ENCODE measurements at regions not wholly inside any gene's neighbourhood (a gene's known extent, or its start where the extent isn't known, plus 50 kb on each side); places are given as distances from the start of the nearest gene placed in this dataset.
A peak's percentile ranks its signal among the peaks of the same experiment; 100 is the strongest.

GRCh38 chr2:216308576-216308975, 63.7 kb downstream of the MARCHF4 start:
- Histone ChIP-seq H3K27ac (ENCODE audit: insufficient read depth, low read depth, low read length) (no peak overlapping the region), H3K9me3 (replicated peaks; ENCODE audit: control insufficient read depth, insufficient read depth, low read length) (no peaks in the 10 kb centered on the region), H3K27me3 (ENCODE audit: control insufficient read depth in 2 of 2, insufficient read depth in 2 of 2, low read length in 2 of 2) (no peaks in the 10 kb centered on the region), H3K36me3 (ENCODE audit: control insufficient read depth in 2 of 2, extremely low read depth in 1 of 2, insufficient read depth in 2 of 2, low read length in 2 of 2) (no peaks in the 10 kb centered on the region), H3K79me2 (ENCODE audit: control insufficient read depth, insufficient read depth, low read length) (no peaks in the 10 kb centered on the region), H3K9me1 (replicated peaks; ENCODE audit: control insufficient read depth, extremely low read depth, insufficient read depth, low read length) (no peaks in the 10 kb centered on the region), H3K9ac (replicated peaks; ENCODE audit: extremely low read depth, insufficient read depth, low read length) (no peak overlapping the region), H3K4me1 (ENCODE audit: control insufficient read depth, extremely low read depth, insufficient read depth, low read length) (peaks cover 10% of the 10 kb centered on the region), H2AFZ (ENCODE audit: low read depth, low read length) (no peak overlapping the region), H3K4me3 (replicated peaks in 1 of 3; ENCODE audit: insufficient read depth in 1 of 3, low read depth in 1 of 3, low read length in 3 of 3) (no peak overlapping the region), H4K20me1 (replicated peaks; ENCODE audit: control insufficient read depth, extremely low read depth, insufficient read depth, low read length) (no peaks in the 10 kb centered on the region), H3K4me2 (ENCODE audit: insufficient read depth, low read length) (no peak overlapping the region)
- TF ChIP-seq JUN (IDR thresholded peaks at IDR 0.05; ENCODE audit: borderline replicate concordance, insufficient read depth, insufficient read length, low read depth) (no peak), MYC (IDR thresholded peaks at IDR 0.05; ENCODE audit: low read depth, low read length) (no peak), POLR2A (IDR thresholded peaks at IDR 0.05; ENCODE audit: low read depth, low read length) (no peak)
- dilution Hi-C loops (cut with MboI; ENCODE audit: extremely low pct_ligation_motif_present, low sequenced_read_pairs) = no loop called here
- FAIRE-seq (no peak), DNase-seq (ENCODE audit: low read depth, low spot score) (no peak)
- CTCF ChIA-PET = interaction anchor here (1.2 to 2.6 kb wide), 4 partner anchors 12 to 95 kb away, joined by 3 to 10 read pairs (median 4); no protein-coding TSS in a partner anchor
- intact Hi-C loops (cut with micrococcal nuclease) = loop anchor here (2.0 to 5.0 kb wide), 2 partner anchors 22 to 359 kb away; no protein-coding TSS in a partner anchor
- POLR2A ChIA-PET = no interaction called here
- BruUV-seq (replicated peaks) = no TSS peak

- POLR2A ChIA-PET = no interaction called here
- Histone ChIP-seq H3K4me1 (ENCODE audit: control insufficient read depth, extremely low read depth, insufficient read depth, low read length) (peaks cover 10% of the 10 kb centered on the region), H4K20me1 (replicated peaks; ENCODE audit: control insufficient read depth, extremely low read depth, insufficient read depth, low read length) (no peaks in the 10 kb centered on the region), H3K4me2 (ENCODE audit: insufficient read depth, low read length) (peak overlapping the region; percentile 5), H3K9ac (replicated peaks; ENCODE audit: extremely low read depth, insufficient read depth, low read length) (no peak overlapping the region), H3K27ac (ENCODE audit: insufficient read depth, low read depth, low read length) (no peak overlapping the region), H3K79me2 (ENCODE audit: control insufficient read depth, insufficient read depth, low read length) (no peaks in the 10 kb centered on the region), H3K9me1 (replicated peaks; ENCODE audit: control insufficient read depth, extremely low read depth, insufficient read depth, low read length) (no peaks in the 10 kb centered on the region), H3K27me3 (ENCODE audit: control insufficient read depth in 2 of 2, insufficient read depth in 2 of 2, low read length in 2 of 2) (no peaks in the 10 kb centered on the region), H2AFZ (ENCODE audit: low read depth, low read length) (no peak overlapping the region), H3K9me3 (replicated peaks; ENCODE audit: control insufficient read depth, insufficient read depth, low read length) (no peaks in the 10 kb centered on the region), H3K4me3 (replicated peaks in 1 of 3; ENCODE audit: insufficient read depth in 1 of 3, low read depth in 1 of 3, low read length in 3 of 3) (no peak overlapping the region), H3K36me3 (ENCODE audit: control insufficient read depth in 2 of 2, extremely low read depth in 1 of 2, insufficient read depth in 2 of 2, low read length in 2 of 2) (no peaks in the 10 kb centered on the region)
- no TSS peak for BruUV-seq (replicated peaks)
- DNase-seq (ENCODE audit: low read depth, low spot score) (no peak), FAIRE-seq (peak; percentile 46)
- dilution Hi-C loops (cut with MboI; ENCODE audit: extremely low pct_ligation_motif_present, low sequenced_read_pairs) = no loop called here
- CTCF ChIA-PET = interaction anchor here (1.2 to 2.6 kb wide), 4 partner anchors 20 to 96 kb away, joined by 3 to 10 read pairs (median 4); no protein-coding TSS in a partner anchor
- TF ChIP-seq MAX (IDR thresholded peaks at IDR 0.05; ENCODE audit: insufficient read depth, insufficient read length) (no peak), POLR2A (IDR thresholded peaks at IDR 0.05; ENCODE audit: low read depth, low read length) (no peak), POLR2AphosphoS5 (IDR thresholded peaks at IDR 0.05; ENCODE audit: insufficient read depth, low read depth, low read length) (no peak), GATA2 (IDR thresholded peaks at IDR 0.05; ENCODE audit: insufficient read depth, insufficient read length, low read depth, low read length) (no peak), EZH2 (IDR thresholded peaks at IDR 0.05; ENCODE audit: borderline replicate concordance, low read depth, low read length, severe bottlenecking) (no peak), MYC (IDR thresholded peaks at IDR 0.05; ENCODE audit: low read depth, low read length) (no peak), FOS (IDR thresholded peaks at IDR 0.05; ENCODE audit: borderline replicate concordance, insufficient read depth, low read length) (no peak)
- intact Hi-C loops (cut with micrococcal nuclease) = loop anchor here (1.0 to 5.0 kb wide), 2 partner anchors 9 to 360 kb away; no protein-coding TSS in a partner anchor
Observed at GRCh38 chr2:216307496-216307895, 64.8 kb downstream of the MARCHF4 start.
